ENCODE measurements at regions not wholly inside any gene's neighbourhood (a gene's known extent, or its start where the extent isn't known, plus 50 kb on each side); places are given as distances from the start of the nearest gene placed in this dataset.

DNA sequence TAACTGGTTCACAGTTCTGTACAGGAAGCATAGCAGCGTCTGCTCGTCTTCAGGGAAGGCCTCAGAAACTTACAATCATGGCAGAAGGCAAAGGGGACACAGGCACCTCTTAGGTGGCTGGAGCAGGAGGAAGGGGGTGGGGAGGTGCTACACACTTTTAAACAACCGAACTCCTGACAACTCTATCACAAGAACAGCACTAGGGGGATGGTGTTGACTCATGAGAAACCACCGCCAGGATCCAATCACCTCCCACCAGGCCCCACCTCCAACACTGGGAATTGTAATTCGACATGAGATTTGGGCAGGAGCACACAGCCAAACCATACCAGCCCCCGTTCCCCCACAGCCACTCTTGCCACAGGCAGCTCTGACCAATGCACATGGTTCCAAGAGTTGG, 306.3 kb upstream of the POU3F1 start:
- TF ChIP-seq, protein P1, sequence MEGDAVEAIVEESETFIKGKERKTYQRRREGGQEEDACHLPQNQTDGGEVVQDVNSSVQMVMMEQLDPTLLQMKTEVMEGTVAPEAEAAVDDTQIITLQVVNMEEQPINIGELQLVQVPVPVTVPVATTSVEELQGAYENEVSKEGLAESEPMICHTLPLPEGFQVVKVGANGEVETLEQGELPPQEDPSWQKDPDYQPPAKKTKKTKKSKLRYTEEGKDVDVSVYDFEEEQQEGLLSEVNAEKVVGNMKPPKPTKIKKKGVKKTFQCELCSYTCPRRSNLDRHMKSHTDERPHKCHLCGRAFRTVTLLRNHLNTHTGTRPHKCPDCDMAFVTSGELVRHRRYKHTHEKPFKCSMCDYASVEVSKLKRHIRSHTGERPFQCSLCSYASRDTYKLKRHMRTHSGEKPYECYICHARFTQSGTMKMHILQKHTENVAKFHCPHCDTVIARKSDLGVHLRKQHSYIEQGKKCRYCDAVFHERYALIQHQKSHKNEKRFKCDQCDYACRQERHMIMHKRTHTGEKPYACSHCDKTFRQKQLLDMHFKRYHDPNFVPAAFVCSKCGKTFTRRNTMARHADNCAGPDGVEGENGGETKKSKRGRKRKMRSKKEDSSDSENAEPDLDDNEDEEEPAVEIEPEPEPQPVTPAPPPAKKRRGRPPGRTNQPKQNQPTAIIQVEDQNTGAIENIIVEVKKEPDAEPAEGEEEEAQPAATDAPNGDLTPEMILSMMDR (IDR thresholded peaks at IDR 0.05 in 2 of 3, conservative IDR thresholded peaks at IDR 0.05 in 1 of 3; ENCODE audit: borderline replicate concordance in 1 of 3, insufficient read depth in 1 of 3, low read depth in 2 of 3, low read length in 2 of 3) = no peak
- TF ChIP-seq POLR2A (IDR thresholded peaks at IDR 0.05; ENCODE audit: borderline replicate concordance, extremely low read depth, insufficient read depth, insufficient read length) (no peak), EZH2phosphoT487 (IDR thresholded peaks at IDR 0.05; ENCODE audit: borderline replicate concordance) (no peak), YY1 (IDR thresholded peaks at IDR 0.05; ENCODE audit: extremely low read depth, insufficient replicate concordance, low read depth, low read length) (no peak), ZNF274 (IDR thresholded peaks at IDR 0.05; ENCODE audit: low read depth, low read length) (no peak), CEBPB (IDR thresholded peaks at IDR 0.05; ENCODE audit: low read depth) (no peak), EZH2 (IDR thresholded peaks at IDR 0.05) (no peak)
- TF ChIP-seq, protein P2, sequence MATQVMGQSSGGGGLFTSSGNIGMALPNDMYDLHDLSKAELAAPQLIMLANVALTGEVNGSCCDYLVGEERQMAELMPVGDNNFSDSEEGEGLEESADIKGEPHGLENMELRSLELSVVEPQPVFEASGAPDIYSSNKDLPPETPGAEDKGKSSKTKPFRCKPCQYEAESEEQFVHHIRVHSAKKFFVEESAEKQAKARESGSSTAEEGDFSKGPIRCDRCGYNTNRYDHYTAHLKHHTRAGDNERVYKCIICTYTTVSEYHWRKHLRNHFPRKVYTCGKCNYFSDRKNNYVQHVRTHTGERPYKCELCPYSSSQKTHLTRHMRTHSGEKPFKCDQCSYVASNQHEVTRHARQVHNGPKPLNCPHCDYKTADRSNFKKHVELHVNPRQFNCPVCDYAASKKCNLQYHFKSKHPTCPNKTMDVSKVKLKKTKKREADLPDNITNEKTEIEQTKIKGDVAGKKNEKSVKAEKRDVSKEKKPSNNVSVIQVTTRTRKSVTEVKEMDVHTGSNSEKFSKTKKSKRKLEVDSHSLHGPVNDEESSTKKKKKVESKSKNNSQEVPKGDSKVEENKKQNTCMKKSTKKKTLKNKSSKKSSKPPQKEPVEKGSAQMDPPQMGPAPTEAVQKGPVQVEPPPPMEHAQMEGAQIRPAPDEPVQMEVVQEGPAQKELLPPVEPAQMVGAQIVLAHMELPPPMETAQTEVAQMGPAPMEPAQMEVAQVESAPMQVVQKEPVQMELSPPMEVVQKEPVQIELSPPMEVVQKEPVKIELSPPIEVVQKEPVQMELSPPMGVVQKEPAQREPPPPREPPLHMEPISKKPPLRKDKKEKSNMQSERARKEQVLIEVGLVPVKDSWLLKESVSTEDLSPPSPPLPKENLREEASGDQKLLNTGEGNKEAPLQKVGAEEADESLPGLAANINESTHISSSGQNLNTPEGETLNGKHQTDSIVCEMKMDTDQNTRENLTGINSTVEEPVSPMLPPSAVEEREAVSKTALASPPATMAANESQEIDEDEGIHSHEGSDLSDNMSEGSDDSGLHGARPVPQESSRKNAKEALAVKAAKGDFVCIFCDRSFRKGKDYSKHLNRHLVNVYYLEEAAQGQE (IDR thresholded peaks at IDR 0.05; ENCODE audit: low read depth) = no peak
- TF ChIP-seq, protein P3, sequence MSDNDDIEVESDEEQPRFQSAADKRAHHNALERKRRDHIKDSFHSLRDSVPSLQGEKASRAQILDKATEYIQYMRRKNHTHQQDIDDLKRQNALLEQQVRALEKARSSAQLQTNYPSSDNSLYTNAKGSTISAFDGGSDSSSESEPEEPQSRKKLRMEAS (IDR thresholded peaks at IDR 0.05) = no peak
- TF ChIP-seq, protein P4, sequence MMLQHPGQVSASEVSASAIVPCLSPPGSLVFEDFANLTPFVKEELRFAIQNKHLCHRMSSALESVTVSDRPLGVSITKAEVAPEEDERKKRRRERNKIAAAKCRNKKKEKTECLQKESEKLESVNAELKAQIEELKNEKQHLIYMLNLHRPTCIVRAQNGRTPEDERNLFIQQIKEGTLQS (IDR thresholded peaks at IDR 0.05) = no peak
